ENCODE measurements at regions not wholly inside any gene's neighbourhood (a gene's known extent, or its start where the extent isn't known, plus 50 kb on each side); places are given as distances from the start of the nearest gene placed in this dataset.

DNA sequence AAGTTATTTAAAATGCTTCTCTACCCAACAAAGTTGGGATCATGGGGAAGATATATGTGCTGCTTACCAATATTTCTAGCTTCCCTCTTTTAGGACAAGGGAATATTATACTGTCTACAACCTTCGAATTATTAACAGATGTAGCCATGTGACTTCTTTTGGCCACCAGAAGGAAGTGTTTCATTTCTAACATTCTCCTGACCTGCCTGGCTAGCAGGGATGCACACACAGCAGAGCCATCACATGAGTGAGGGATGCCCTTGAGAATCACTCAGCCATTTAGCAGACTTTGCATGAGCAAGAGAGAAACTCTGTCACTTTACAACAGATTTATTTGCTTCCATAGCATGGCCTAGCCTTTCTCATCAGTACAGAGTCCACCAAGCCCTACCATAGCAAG lies 230.7 kb upstream of the MARCKS start:
- TF ChIP-seq CTCF (IDR thresholded peaks at IDR 0.05; ENCODE audit: low read depth, low read length), result no peak
- no peak for TF ChIP-seq POLR2A (IDR thresholded peaks at IDR 0.05; ENCODE audit: extremely low read depth, insufficient read length)
- no peak for TF ChIP-seq MYC (IDR thresholded peaks at IDR 0.05; ENCODE audit: low read depth, low read length)

Measured in NB4 (cell line).